ENCODE measurements at regions not wholly inside any gene's neighbourhood (a gene's known extent, or its start where the extent isn't known, plus 50 kb on each side); places are given as distances from the start of the nearest gene placed in this dataset.

- H3K4me3 ChIP-seq (ENCODE audit: low read depth, low read length), result no peak overlapping the region
- TF ChIP-seq CTCF (conservative IDR thresholded peaks at IDR 0.05; ENCODE audit: low read depth, low read length), result no peak
- DNase-seq (ENCODE audit: low read depth), result no peak
Observed at GRCh38 chr9:11558043-11558442, 945.2 kb upstream of the PTPRD start.

GRCh38 chr9:11559001-11559776 lies 946.4 kb upstream of the PTPRD start:
- TF ChIP-seq CTCF (conservative IDR thresholded peaks at IDR 0.05; ENCODE audit: low read depth, low read length), result no peak
- H3K4me3 ChIP-seq (ENCODE audit: low read depth, low read length), result no peak overlapping the region
- DNase-seq (ENCODE audit: low read depth), result no peak

- H3K4me3 ChIP-seq (ENCODE audit: low read depth, low read length), result no peak overlapping the region
- no peak for TF ChIP-seq CTCF (conservative IDR thresholded peaks at IDR 0.05; ENCODE audit: low read depth, low read length)
- no peak for DNase-seq (ENCODE audit: low read depth)
Observed at GRCh38 chr9:11577522-11577921, 964.7 kb upstream of the PTPRD start.

GRCh38 chr9:11595756-11596155 lies 983.0 kb upstream of the PTPRD start:
- no peak for DNase-seq (ENCODE audit: low read depth)
- H3K4me3 ChIP-seq (ENCODE audit: low read depth, low read length), result no peak overlapping the region
- TF ChIP-seq CTCF (conservative IDR thresholded peaks at IDR 0.05; ENCODE audit: low read depth, low read length), result no peak

GRCh38 chr9:11618241-11618805 lies 1005.5 kb upstream of the PTPRD start:
- no peak overlapping the region for H3K4me3 ChIP-seq (ENCODE audit: low read depth, low read length)
- TF ChIP-seq CTCF (conservative IDR thresholded peaks at IDR 0.05; ENCODE audit: low read depth, low read length), result no peak
- no peak for DNase-seq (ENCODE audit: low read depth)

- TF ChIP-seq CTCF (conservative IDR thresholded peaks at IDR 0.05; ENCODE audit: low read depth, low read length), result no peak
- no peak for DNase-seq (ENCODE audit: low read depth)
- no peak overlapping the region for H3K4me3 ChIP-seq (ENCODE audit: low read depth, low read length)
Observed at GRCh38 chr9:11632691-11633090, 1019.9 kb upstream of the PTPRD start.

- no peak overlapping the region for H3K4me3 ChIP-seq (ENCODE audit: low read depth, low read length)
- no peak for TF ChIP-seq CTCF (conservative IDR thresholded peaks at IDR 0.05; ENCODE audit: low read depth, low read length)
- DNase-seq (ENCODE audit: low read depth), result no peak
Observed at GRCh38 chr9:11646831-11647230, 1034.0 kb upstream of the PTPRD start.
